PC-9 (cell line): ENCODE measurements at regions not wholly inside any gene's neighbourhood (a gene's known extent, or its start where the extent isn't known, plus 50 kb on each side); places are given as distances from the start of the nearest gene placed in this dataset.

ENCODE experiments used
- BruUV-seq: library from RNA; stranded (reverse); fragments of 400-500 nt; replicated peaks from 2 replicates; lab custom pipeline; 2021; lab: Mats Ljungman, UMichigan
- CTCF ChIA-PET: fragments of 300-600 bp; sonication (Branson Sonifier 250); formaldehyde crosslinking; loops from one replicate; lab custom pipeline; 2022; ENCODE audit warnings: antibody characterized with exemption; lab: Charles Lee
- POLR2A ChIA-PET: fragments of 300-600 bp; sonication (Branson Sonifier 250); formaldehyde crosslinking; loops from one replicate; lab custom pipeline; 2022; ENCODE audit warnings: antibody characterized with exemption; ENCODE audit not compliant: unreplicated experiment; lab: Charles Lee
- DNase-seq, 2 experiments: peaks; one replicate each; pipeline versions ENCODE4 v3.0.0 to v3.0.0-alpha.2; 2015 to 2022; ENCODE audit warnings: mixed read lengths in 1 of 2
- H2AFZ ChIP-seq: fragments of 200-600 bp; sonication (generic); 2 replicates; pipeline ENCODE4 v1.8.1; 2017; ENCODE audit warnings: antibody characterized with exemption
- H3F3A ChIP-seq: fragments of 200-600 bp; sonication (generic); 2 replicates; pipeline ENCODE4 v1.8.1; 2017; ENCODE audit warnings: antibody characterized with exemption, mild to moderate bottlenecking, low read depth; ENCODE audit not compliant: insufficient read depth
- H3K27ac ChIP-seq: fragments of 200-600 bp; sonication (generic); 2 replicates; pipeline ENCODE4 v1.6.1; 2016; ENCODE audit warnings: mixed run types
- H3K27me3 ChIP-seq: fragments of 200-600 bp; sonication (generic); 2 replicates; pipeline ENCODE4 v1.6.1; 2016; ENCODE audit warnings: low read depth, mixed run types; ENCODE audit not compliant: insufficient read depth
- H3K36me3 ChIP-seq: fragments of 200-600 bp; sonication (generic); 2 replicates; pipeline ENCODE4 v1.6.1; 2016; ENCODE audit warnings: low read depth, mixed run types
- H3K4me1 ChIP-seq: fragments of 200-600 bp; sonication (generic); replicated peaks from 2 replicates; pipeline ENCODE4 v1.6.1; 2016; ENCODE audit warnings: mixed run types; ENCODE audit not compliant: insufficient read depth
- H3K4me2 ChIP-seq: fragments of 200-600 bp; sonication (generic); 2 replicates; pipeline ENCODE4 v1.6.1; 2017; ENCODE audit warnings: mixed run types
- H3K4me3 ChIP-seq: fragments of 200-600 bp; sonication (generic); 2 replicates; pipeline ENCODE4 v1.6.1; 2016; ENCODE audit warnings: mixed run types
- H3K79me2 ChIP-seq: fragments of 200-600 bp; sonication (generic); 2 replicates; pipeline ENCODE4 v1.6.1; 2017; ENCODE audit warnings: low read depth, mixed run types
- H3K9me2 ChIP-seq: fragments of 200-600 bp; sonication (generic); 2 replicates; pipeline ENCODE4 v1.8.1; 2017; ENCODE audit warnings: mild to moderate bottlenecking; ENCODE audit not compliant: insufficient read depth
- H3K9me3 ChIP-seq: fragments of 200-600 bp; sonication (generic); 2 replicates; pipeline ENCODE4 v1.8.1; 2016; ENCODE audit warnings: low read depth; ENCODE audit not compliant: insufficient read depth
- H4K20me1 ChIP-seq: fragments of 200-600 bp; sonication (generic); 2 replicates; pipeline ENCODE4 v1.8.1; 2017; ENCODE audit not compliant: insufficient read depth
- CTCF ChIP-seq: fragments of 200-600 bp; sonication (generic); conservative IDR thresholded peaks from 2 replicates; pipeline ENCODE4 v1.6.1; 2017; ENCODE audit warnings: mixed run types, antibody characterized with exemption, mild to moderate bottlenecking, moderate library complexity
- EZH2 ChIP-seq: fragments of 200-600 bp; sonication (generic); IDR thresholded peaks from 2 replicates; pipeline ENCODE4 v1.8.0; 2017; ENCODE audit warnings: antibody characterized with exemption, low read depth
- intact Hi-C: fragments of 100-400 bp; cut with micrococcal nuclease; formaldehyde crosslinking; loops from one replicate; pipeline ENCODE4 v1.10.0; 2022; ENCODE audit not compliant: unreplicated experiment

- CTCF ChIA-PET, result no interaction called here
- H3K9me3 ChIP-seq, result no peaks in the 10 kb centered on the region
- no peak overlapping the region for H3K4me2 ChIP-seq
Measured at GRCh38 chr14:99023371-99023770, 248.6 kb downstream of the BCL11B start.

GRCh38 chr14:99024926-99025325 is 247.1 kb downstream of the BCL11B start:
- DNase-seq, result no peak
- Histone ChIP-seq H3K4me2 (no peak overlapping the region), H4K20me1 (no peaks in the 10 kb centered on the region), H3K4me3 (no peak overlapping the region), H3K9me3 (no peaks in the 10 kb centered on the region), H3K79me2 (no peaks in the 10 kb centered on the region), H2AFZ (no peak overlapping the region), H3F3A (no peaks in the 10 kb centered on the region), H3K36me3 (no peaks in the 10 kb centered on the region), H3K9me2 (no peaks in the 10 kb centered on the region), H3K4me1 (no peaks in the 10 kb centered on the region), H3K27me3 (peaks cover 4% of the 10 kb centered on the region; the same call in 1 of the 2 replicates), H3K27ac (no peak overlapping the region)
- ChIA-PET POLR2A (no interaction called here), CTCF (no interaction called here)
- TF ChIP-seq EZH2 (no peak), CTCF (no peak)
- no TSS peak for BruUV-seq
- intact Hi-C loops, result no loop called here

More at GRCh38 chr14:99023371-99023770, 248.6 kb downstream of the BCL11B start:
- Histone ChIP-seq H3K27me3 (no peaks in the 10 kb centered on the region), H3K9me2 (no peaks in the 10 kb centered on the region), H3K4me1 (no peaks in the 10 kb centered on the region), H3K36me3 (no peaks in the 10 kb centered on the region), H2AFZ (no peak overlapping the region), H3K27ac (no peak overlapping the region), H3K79me2 (no peaks in the 10 kb centered on the region), H4K20me1 (no peaks in the 10 kb centered on the region), H3K4me3 (no peak overlapping the region), H3F3A (no peaks in the 10 kb centered on the region)
- no peak for DNase-seq
- POLR2A ChIA-PET, result no interaction called here
- no peak for TF ChIP-seq CTCF
- no peak for TF ChIP-seq EZH2
- intact Hi-C loops, result no loop called here
- BruUV-seq, result no TSS peak

- ChIA-PET POLR2A (no interaction called here), CTCF (no interaction called here)
- H3K79me2 ChIP-seq, result no peaks in the 10 kb centered on the region
- no peaks in the 10 kb centered on the region for H3K36me3 ChIP-seq
- no peak overlapping the region for H3K4me3 ChIP-seq
- TF ChIP-seq CTCF, result no peak
- TF ChIP-seq EZH2, result no peak
- intact Hi-C loops, result no loop called here
- no peak overlapping the region for H3K27ac ChIP-seq
- no peak overlapping the region for H3K4me2 ChIP-seq
- no TSS peak for BruUV-seq
- no peaks in the 10 kb centered on the region for H4K20me1 ChIP-seq
- no peaks in the 10 kb centered on the region for H3F3A ChIP-seq
- no peaks in the 10 kb centered on the region for H3K9me2 ChIP-seq
- no peaks in the 10 kb centered on the region for H3K9me3 ChIP-seq
- DNase-seq, result no peak
- no peak overlapping the region for H2AFZ ChIP-seq
- no peaks in the 10 kb centered on the region for H3K4me1 ChIP-seq
- H3K27me3 ChIP-seq, result peaks cover 6% of the 10 kb centered on the region
Measured at GRCh38 chr14:99025418-99025817, 246.6 kb downstream of the BCL11B start.
